ENCODE measurements at regions not wholly inside any gene's neighbourhood (a gene's known extent, or its start where the extent isn't known, plus 50 kb on each side); places are given as distances from the start of the nearest gene placed in this dataset.

- Mint-ChIP-seq H3K36me3 (no peaks in the 10 kb centered on the region), H3K27ac (no peak overlapping the region), H3K27me3 (ENCODE audit: low read depth in 3 of 3) (peaks cover 0 to 3% (median 0%) of the 10 kb centered on the region in 3 donors), H3K9me3 (peaks cover 0 to 3% (median 0%) of the 10 kb centered on the region in 7 donors), H3K4me1 (no peaks in the 10 kb centered on the region), H3K4me3 (no peak overlapping the region)
- intact Hi-C loops (cut with micrococcal nuclease) = no loop called here
- Histone ChIP-seq H3K27ac (ENCODE audit: low read depth in 1 of 2, low read length in 2 of 2) (no peak overlapping the region), H3K4me3 (replicated peaks in 1 of 3; ENCODE audit: low read depth in 2 of 3, low read length in 3 of 3) (no peak overlapping the region), H3K9ac (ENCODE audit: insufficient read depth, low read length, poor library complexity, severe bottlenecking) (no peak overlapping the region), H2AFZ (ENCODE audit: insufficient read depth, low read depth, low read length, poor library complexity, severe bottlenecking) (no peak overlapping the region), H3K4me2 (replicated peaks; ENCODE audit: extremely low read depth, low read length, poor library complexity, severe bottlenecking) (no peak overlapping the region), H3K9me3 (replicated peaks in 1 of 2; ENCODE audit: control insufficient read depth in 1 of 2, insufficient read depth in 1 of 2, low read length in 2 of 2) (no peaks in the 10 kb centered on the region), H3K36me3 (replicated peaks in 1 of 2; ENCODE audit: control insufficient read depth in 1 of 2, insufficient read depth in 2 of 2, low read length in 2 of 2) (no peaks in the 10 kb centered on the region), H4K20me1 (ENCODE audit: insufficient read depth, low read length) (no peaks in the 10 kb centered on the region), H3K4me1 (ENCODE audit: control insufficient read depth in 1 of 2, insufficient read depth in 2 of 2, low read length in 2 of 2) (no peaks in the 10 kb centered on the region), H3K27me3 (ENCODE audit: control insufficient read depth in 2 of 2, insufficient read depth in 2 of 2, low read length in 2 of 2) (no peaks in the 10 kb centered on the region), H3K79me2 (ENCODE audit: insufficient read depth, low read length) (no peaks in the 10 kb centered on the region)
- DNase-seq = no peak
- 80% methylated on average over 1 of the region's 2 CpGs for WGBS (ENCODE audit: insufficient coverage)
- TF ChIP-seq, protein P1, sequence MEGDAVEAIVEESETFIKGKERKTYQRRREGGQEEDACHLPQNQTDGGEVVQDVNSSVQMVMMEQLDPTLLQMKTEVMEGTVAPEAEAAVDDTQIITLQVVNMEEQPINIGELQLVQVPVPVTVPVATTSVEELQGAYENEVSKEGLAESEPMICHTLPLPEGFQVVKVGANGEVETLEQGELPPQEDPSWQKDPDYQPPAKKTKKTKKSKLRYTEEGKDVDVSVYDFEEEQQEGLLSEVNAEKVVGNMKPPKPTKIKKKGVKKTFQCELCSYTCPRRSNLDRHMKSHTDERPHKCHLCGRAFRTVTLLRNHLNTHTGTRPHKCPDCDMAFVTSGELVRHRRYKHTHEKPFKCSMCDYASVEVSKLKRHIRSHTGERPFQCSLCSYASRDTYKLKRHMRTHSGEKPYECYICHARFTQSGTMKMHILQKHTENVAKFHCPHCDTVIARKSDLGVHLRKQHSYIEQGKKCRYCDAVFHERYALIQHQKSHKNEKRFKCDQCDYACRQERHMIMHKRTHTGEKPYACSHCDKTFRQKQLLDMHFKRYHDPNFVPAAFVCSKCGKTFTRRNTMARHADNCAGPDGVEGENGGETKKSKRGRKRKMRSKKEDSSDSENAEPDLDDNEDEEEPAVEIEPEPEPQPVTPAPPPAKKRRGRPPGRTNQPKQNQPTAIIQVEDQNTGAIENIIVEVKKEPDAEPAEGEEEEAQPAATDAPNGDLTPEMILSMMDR (IDR thresholded peaks at IDR 0.05) = no peak
These were observed 172.3 kb downstream of the AKAIN1 start for GRCh38 chr18:5024741-5025140.

- no peaks in the 10 kb centered on the region for H3K4me1 Mint-ChIP-seq
- intact Hi-C loops (cut with micrococcal nuclease) = no loop called here
- H3K9me3 ChIP-seq (replicated peaks in 1 of 2; ENCODE audit: control insufficient read depth in 1 of 2, insufficient read depth in 1 of 2, low read length in 2 of 2) = no peaks in the 10 kb centered on the region
These were observed 175.5 kb downstream of the AKAIN1 start for GRCh38 chr18:5021558-5021957.

More at GRCh38 chr18:5021558-5021957, 175.5 kb downstream of the AKAIN1 start:
- Histone ChIP-seq H3K4me1 (ENCODE audit: control insufficient read depth in 1 of 2, insufficient read depth in 2 of 2, low read length in 2 of 2) (no peaks in the 10 kb centered on the region), H3K36me3 (replicated peaks in 1 of 2; ENCODE audit: control insufficient read depth in 1 of 2, insufficient read depth in 2 of 2, low read length in 2 of 2) (no peaks in the 10 kb centered on the region), H3K27me3 (ENCODE audit: control insufficient read depth in 2 of 2, insufficient read depth in 2 of 2, low read length in 2 of 2) (no peaks in the 10 kb centered on the region), H3K79me2 (ENCODE audit: insufficient read depth, low read length) (no peaks in the 10 kb centered on the region), H3K4me2 (replicated peaks; ENCODE audit: extremely low read depth, low read length, poor library complexity, severe bottlenecking) (no peak overlapping the region), H4K20me1 (ENCODE audit: insufficient read depth, low read length) (no peaks in the 10 kb centered on the region), H3K9ac (ENCODE audit: insufficient read depth, low read length, poor library complexity, severe bottlenecking) (no peak overlapping the region), H2AFZ (ENCODE audit: insufficient read depth, low read depth, low read length, poor library complexity, severe bottlenecking) (no peak overlapping the region), H3K4me3 (replicated peaks in 1 of 3; ENCODE audit: low read depth in 2 of 3, low read length in 3 of 3) (no peak overlapping the region), H3K27ac (ENCODE audit: low read depth in 1 of 2, low read length in 2 of 2) (no peak overlapping the region)
- Mint-ChIP-seq H3K4me3 (no peak overlapping the region), H3K27ac (no peak overlapping the region), H3K9me3 (peaks cover 0 to 6% (median 0%) of the 10 kb centered on the region in 7 donors), H3K27me3 (ENCODE audit: low read depth in 3 of 3) (peaks cover 0 to 4% (median 1%) of the 10 kb centered on the region in 3 donors), H3K36me3 (no peaks in the 10 kb centered on the region)
- TF ChIP-seq, protein P1 (IDR thresholded peaks at IDR 0.05) = no peak
- no peak for DNase-seq
